HUDEP-2 (cell line): ENCODE measurements at regions not wholly inside any gene's neighbourhood (a gene's known extent, or its start where the extent isn't known, plus 50 kb on each side); places are given as distances from the start of the nearest gene placed in this dataset.

Experiments
- DNase-seq, 76 experiments: peaks; one replicate each; lab custom pipeline; 2025; ENCODE audit not compliant: unreplicated experiment in 76 of 76; lab: John Stamatoyannopoulos, UW

DNA sequence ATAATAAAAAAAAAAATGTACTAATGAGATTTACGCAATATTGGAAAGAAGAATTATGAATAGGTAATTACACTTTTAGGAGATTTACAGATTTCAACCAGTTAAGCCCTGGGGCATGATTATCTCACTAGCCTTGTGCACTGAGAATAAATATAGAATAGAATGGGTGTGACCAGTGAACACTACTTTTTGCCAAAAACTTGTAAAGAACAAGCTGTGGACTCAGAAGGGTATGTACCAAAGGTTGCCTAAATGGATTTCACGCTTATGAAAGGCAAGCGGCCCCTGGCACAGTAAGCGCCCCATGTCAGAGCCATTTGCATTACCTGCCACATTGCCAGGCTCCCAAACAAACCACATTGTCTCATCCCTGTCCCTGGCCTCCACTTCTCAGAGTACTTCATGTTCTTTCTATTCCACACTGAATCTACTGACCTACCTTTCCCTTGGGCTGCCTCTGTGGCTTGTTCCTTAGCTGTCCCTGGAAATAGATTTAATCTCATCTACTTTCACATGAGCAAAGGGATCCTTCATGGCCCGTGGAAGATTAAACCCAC is 170.6 kb upstream of the DIO2 start:
- DNase-seq = no peak

DNA sequence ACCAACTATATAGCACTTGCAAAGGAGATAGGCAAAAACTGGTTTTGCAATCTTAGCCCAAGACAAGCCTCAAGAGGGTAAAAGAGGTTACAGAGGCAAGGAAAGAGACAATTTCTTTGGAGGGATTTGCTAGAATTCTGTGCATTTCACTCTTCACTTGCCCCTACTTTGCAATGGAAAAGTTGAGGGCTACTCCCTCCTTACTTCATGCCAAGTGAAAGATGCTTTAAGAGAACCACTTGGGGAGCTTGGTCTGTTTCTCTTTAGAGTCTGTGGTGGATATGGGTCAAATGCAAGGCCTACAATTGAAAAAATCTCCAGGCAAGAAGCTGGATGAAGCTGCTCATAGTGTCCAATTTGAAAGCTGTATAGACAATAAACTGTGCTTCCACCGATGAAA is 167.7 kb upstream of the DIO2 start:
- DNase-seq = no peak

GRCh38 chr14:80378084-80378690 is 166.9 kb upstream of the DIO2 start:
- no peak for DNase-seq

DNA sequence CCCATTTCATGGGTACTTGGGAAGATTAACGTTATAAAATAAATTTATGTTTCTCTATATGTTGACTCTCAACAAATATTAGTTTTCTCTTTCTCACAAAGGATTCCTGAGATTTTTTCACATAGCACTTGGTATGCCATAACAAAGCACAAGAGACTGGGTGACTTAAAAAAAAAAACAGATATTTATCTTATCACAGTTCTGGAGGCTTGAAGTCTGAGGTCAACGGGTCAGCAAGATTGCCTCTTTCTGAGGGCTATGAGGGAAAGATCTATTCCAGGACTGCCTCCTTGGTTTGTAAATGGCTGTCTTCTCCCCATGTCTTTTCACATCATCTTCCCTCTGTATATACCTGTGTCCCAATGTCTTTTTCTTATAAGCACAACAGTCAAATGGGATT is 153.5 kb upstream of the DIO2 start:
- DNase-seq = no peak

GRCh38 chr14:80364274-80364673 is 153.0 kb upstream of the DIO2 start:
- DNase-seq = peak in 3 of 76 experiments; percentile 1

DNA sequence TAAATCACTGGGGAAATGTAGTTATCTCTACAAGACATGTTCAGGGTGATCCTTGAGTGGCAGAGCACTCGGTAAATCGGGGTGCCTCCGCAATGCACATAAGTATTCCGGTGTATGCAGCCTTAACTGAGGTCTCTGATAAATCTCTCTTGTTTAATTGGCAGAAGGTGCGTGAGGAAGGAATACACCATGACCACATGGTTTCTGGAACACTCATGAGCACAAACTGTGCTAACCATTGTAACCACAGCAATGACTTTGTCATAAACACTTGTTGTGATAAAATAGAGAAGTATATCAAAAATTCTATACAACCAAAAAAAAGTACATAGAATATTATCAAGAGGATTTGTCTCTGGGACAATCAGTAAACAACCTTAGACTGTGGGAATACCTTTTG is 146.8 kb upstream of the DIO2 start:
- DNase-seq = no peak

- peak in 2 of 76 experiments; percentile 1 to 3 for DNase-seq
Measured at GRCh38 chr14:80356413-80356812, 145.1 kb upstream of the DIO2 start.

- DNase-seq = no peak
Measured at GRCh38 chr14:80354860-80355581, 143.7 kb upstream of the DIO2 start.

GRCh38 chr14:80352471-80352870 is 141.2 kb upstream of the DIO2 start:
- no peak for DNase-seq

DNA sequence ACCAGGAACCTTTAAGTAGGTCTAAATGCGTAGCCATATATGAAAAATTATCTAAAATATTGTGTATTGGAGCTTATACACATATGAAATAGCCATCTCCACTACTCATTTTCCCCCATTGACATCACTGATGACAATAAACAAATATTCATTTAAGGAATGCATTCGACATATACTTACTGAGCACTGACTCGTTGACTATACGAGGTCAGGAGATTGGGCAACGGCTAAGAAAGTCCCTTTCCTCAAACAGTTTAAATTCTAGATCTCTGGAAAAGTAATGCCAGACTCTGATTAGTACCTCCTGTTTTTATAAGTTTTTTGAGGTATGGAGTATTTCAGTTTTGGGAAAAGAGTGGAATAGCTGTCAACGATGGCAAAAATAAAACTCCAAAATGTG is 139.4 kb upstream of the DIO2 start:
- no peak for DNase-seq

GRCh38 chr14:80346395-80346794 is 135.1 kb upstream of the DIO2 start:
- no peak for DNase-seq

GRCh38 chr14:80344208-80344607 is 132.9 kb upstream of the DIO2 start:
- no peak for DNase-seq

DNA sequence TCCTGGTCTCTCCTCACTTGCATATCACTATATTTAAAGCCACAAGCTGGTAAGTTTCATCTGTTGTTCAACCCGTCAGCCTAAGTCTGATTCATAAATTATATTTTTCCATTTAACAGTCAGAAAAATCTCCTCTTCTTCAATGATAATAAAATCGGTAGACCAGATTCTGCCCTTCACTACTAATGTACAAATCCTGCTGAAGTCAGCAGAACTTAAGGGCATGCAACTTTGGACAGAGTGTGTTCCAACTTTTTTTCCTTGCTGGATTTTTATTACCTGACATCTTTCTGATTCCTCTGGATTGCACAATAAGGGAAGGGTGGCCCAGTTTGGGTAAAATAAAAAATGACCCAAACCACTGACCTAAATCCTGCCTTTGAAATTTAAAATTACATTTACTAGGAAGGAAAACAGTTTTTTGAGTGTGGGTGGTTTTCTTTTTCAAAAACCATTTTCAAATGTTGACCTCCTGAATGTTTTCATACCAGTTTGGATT is 125.4 kb upstream of the DIO2 start:
- DNase-seq = no peak

GRCh38 chr14:80325688-80326087 is 114.4 kb upstream of the DIO2 start:
- no peak for DNase-seq

GRCh38 chr14:80325112-80325511 is 113.8 kb upstream of the DIO2 start:
- DNase-seq = no peak

GRCh38 chr14:80324649-80325048 is 113.3 kb upstream of the DIO2 start:
- DNase-seq = no peak

DNA sequence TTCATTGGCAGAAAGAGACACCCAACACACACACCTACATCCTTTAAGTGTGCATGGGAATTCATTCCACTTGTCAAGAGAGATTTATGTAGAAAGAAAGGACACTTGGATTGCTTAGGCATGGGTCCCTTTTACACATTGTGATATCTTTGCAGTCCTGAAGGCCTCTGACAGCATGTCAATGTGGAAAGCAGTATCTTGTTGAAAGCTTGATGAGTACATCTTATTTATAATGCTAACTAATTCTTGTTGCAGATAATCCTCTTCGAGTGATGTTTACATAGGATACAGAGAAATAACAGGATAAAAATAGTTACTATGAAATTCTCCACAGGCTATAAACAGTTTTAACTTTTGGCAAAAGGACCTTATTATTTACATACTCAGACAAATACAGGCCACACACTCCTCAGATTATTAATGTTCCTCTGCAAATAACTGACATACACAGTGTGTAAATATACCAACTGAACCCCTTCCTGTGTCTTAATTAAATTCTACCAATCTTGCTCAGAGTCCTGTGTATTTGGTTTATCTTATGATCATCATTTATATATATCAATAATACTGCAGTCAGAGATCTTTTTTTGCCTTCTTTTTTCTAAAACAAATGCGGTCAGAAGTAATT is 111.8 kb upstream of the DIO2 start:
- no peak for DNase-seq

DNA sequence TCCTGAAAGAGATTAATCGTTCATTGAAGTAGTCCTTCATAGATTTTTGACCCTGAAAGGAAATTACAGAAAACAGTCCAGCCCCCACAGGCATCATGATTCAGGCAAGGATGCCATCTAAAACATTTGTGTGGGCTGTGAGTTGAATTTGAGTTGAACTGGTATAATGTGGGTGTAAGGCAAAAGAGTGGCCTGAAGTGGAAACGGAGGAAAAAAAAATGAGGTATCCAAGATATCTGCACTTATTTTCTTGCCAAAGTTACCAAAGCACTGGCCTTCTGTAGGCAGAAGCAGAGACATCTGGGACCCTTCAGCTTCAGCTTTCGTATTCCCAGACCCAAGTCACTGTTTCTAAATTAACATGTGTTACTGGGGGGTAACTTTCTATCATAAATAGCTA is 105.1 kb upstream of the DIO2 start:
- no peak for DNase-seq

GRCh38 chr14:80315681-80316080 is 104.4 kb upstream of the DIO2 start:
- no peak for DNase-seq

GRCh38 chr14:80313806-80314205 is 102.5 kb upstream of the DIO2 start:
- DNase-seq = no peak

DNA sequence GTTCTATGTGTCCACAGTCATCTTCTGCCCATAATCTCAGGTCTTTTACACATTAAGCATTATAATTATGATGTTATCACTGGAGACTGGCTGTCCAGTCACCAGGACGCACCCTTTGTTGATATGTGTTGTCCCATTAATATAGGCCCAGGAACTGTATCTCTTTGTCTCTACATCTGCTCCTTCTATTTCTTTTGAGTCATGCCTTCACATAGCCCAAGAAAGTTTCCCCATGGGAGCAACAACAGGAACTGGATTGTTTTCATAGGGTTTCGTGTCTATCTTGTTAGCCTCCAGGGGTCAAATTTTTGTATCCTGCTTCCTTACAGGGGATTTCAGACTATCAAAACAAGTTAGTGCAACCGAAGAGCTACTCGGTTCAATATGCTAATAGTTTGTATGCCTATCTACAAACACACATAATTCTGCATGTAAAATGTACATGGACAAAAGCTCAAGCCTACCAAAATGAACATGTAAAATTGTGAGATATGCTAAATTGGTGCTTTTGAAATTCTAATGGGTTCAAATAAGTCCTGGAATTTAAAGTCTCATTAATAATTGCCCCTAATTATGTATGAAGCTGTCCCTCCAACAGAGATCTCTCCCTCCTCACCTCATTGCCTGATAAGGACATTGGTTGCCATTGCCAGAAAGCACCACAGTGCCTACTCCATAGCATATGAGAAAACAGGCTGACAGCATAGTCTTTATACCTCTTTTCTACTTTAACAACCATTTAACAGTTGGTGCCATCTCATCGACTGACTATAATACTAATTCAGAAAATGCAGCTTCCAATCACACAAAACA is 99.8 kb upstream of the DIO2 start:
- DNase-seq = no peak
